ENCODE measurements at regions not wholly inside any gene's neighbourhood (a gene's known extent, or its start where the extent isn't known, plus 50 kb on each side); places are given as distances from the start of the nearest gene placed in this dataset.
"Not testable (repeated sequence)": the region's sequence is repeated elsewhere in the genome, so short reads cannot be mapped to it uniquely, and the experiment has no call there.

- Histone ChIP-seq H3K4me3 (no peak overlapping the region), H3K9me3 (no peaks in the 10 kb centered on the region), H3K27ac (no peak overlapping the region), H3K4me1 (no peaks in the 10 kb centered on the region), H3K36me3 (no peaks in the 10 kb centered on the region), H3K27me3 (no peaks in the 10 kb centered on the region)
- no peak for ATAC-seq
- intact Hi-C loops (cut with DNase I): no loop called here
- 82% methylated on average over 2 of the region's 2 CpGs for WGBS (ENCODE audit: insufficient coverage, low coverage, low lambda C conversion rate, missing lambda C conversion rate)
- no peak for DNase-seq
- TF ChIP-seq POLR2A (IDR thresholded peaks at IDR 0.05) (no peak), CTCF (IDR thresholded peaks at IDR 0.05) (no peak)
Measured at GRCh38 chr12:61290473-61290872, 969.7 kb upstream of the USP15 start.

DNA sequence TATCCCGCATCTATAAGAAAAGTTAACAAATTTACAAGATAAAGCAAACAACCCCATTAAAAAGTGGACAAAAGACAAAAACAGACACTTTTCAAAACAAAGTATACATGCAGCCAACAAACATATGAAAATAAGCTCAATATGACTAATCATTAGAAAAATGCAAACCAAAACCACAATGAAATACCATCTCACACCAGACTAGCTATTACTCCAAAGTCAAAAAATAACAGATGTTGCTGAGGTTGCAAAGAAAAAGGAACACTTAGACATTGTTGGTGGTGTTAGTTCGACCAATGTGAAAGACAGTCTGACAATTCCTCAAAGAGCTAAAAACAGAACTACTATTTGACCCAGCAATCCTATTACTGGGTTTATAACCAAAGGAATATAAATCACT is 968.6 kb upstream of the USP15 start:
- intact Hi-C loops (cut with DNase I): no loop called here
- 70% methylated on average over 2 of the region's 2 CpGs for WGBS (ENCODE audit: insufficient coverage, low coverage, low lambda C conversion rate, missing lambda C conversion rate)
- no peaks in the 10 kb centered on the region for H3K27me3 ChIP-seq
- TF ChIP-seq CTCF (IDR thresholded peaks at IDR 0.05) (no peak), POLR2A (IDR thresholded peaks at IDR 0.05) (no peak)
- no peaks in the 10 kb centered on the region for H3K4me1 ChIP-seq
- no peaks in the 10 kb centered on the region for H3K36me3 ChIP-seq
- H3K4me3 ChIP-seq: no peak overlapping the region
- no peaks in the 10 kb centered on the region for H3K9me3 ChIP-seq
- ATAC-seq: no peak
- DNase-seq: no peak
- H3K27ac ChIP-seq: no peak overlapping the region

GRCh38 chr12:61294011-61294410 is 966.2 kb upstream of the USP15 start:
- no CpG with 5 or more reads among the region's 13 CpGs for WGBS (ENCODE audit: insufficient coverage, low coverage, low lambda C conversion rate, missing lambda C conversion rate)
- DNase-seq; H3K27me3 ChIP-seq; H3K9me3 ChIP-seq; H3K4me3 ChIP-seq; H3K4me1 ChIP-seq; ATAC-seq; intact Hi-C loops (cut with DNase I); H3K27ac ChIP-seq; H3K36me3 ChIP-seq: not testable (repeated sequence)

DNA sequence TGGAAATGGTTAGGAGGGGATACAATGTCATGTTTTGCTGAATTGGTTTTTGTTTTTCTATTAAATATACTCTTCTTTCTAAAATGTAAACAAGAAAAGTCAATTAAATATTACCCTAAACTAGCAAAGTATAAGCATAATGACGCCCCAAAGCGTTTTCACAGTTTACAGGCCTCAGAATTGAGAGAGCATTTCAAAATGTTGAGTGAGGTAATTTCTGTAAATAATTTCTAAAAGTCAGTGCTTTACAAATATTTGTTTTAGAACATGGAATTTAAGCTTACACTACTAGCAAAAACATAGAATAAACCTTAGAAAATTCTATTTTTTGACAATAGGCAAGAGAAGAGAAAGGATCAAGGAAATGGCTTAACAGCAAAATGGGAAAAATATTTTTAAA is 958.4 kb upstream of the USP15 start:
- TF ChIP-seq POLR2A (IDR thresholded peaks at IDR 0.05) (no peak), CTCF (IDR thresholded peaks at IDR 0.05) (no peak)

GRCh38 chr12:61302282-61302681 is 957.9 kb upstream of the USP15 start:
- Histone ChIP-seq H3K4me3 (no peak overlapping the region), H3K27ac (peak overlapping the region; percentile 22 to 40 (median 23)), H3K9me3 (no peaks in the 10 kb centered on the region), H3K36me3 (no peaks in the 10 kb centered on the region), H3K4me1 (peaks cover 0 to 24% (median 8%) of the 10 kb centered on the region in 4 donors), H3K27me3 (no peaks in the 10 kb centered on the region)
- no peak for DNase-seq
- intact Hi-C loops (cut with DNase I): no loop called here
- 34% methylated on average over 4 of the region's 4 CpGs for WGBS (ENCODE audit: insufficient coverage, low coverage, low lambda C conversion rate, missing lambda C conversion rate)
- ATAC-seq: peak in 3 of 4 donors; percentile 45 to 91 (median 62)
- TF ChIP-seq POLR2A (IDR thresholded peaks at IDR 0.05) (no peak), CTCF (IDR thresholded peaks at IDR 0.05) (no peak)

More for the DNA sequence above, 958.4 kb upstream of the USP15 start:
- H3K27me3 ChIP-seq: no peaks in the 10 kb centered on the region
- H3K4me1 ChIP-seq: peaks cover 0 to 24% (median 8%) of the 10 kb centered on the region in 4 donors
- ATAC-seq (peak; percentile 59 to 90 (median 87)), DNase-seq (no peak)
- 25% methylated on average over 2 of the region's 2 CpGs for WGBS (ENCODE audit: insufficient coverage, low coverage, low lambda C conversion rate, missing lambda C conversion rate)
- no peaks in the 10 kb centered on the region for H3K36me3 ChIP-seq
- H3K4me3 ChIP-seq: no peak overlapping the region
- H3K9me3 ChIP-seq: no peaks in the 10 kb centered on the region
- intact Hi-C loops (cut with DNase I): no loop called here
- peak overlapping the region; percentile 22 to 40 (median 23) for H3K27ac ChIP-seq

Data from right lobe of liver (tissue), 6 donors.